HS-27A (cell line): ENCODE measurements at regions not wholly inside any gene's neighbourhood (a gene's known extent, or its start where the extent isn't known, plus 50 kb on each side); places are given as distances from the start of the nearest gene placed in this dataset.

Source experiments
- DNase-seq: peaks from one replicate; pipeline ENCODE4 v3.0.0-alpha.2; 2012; ENCODE audit warnings: low read depth, missing footprints

GRCh38 chr2:163459986-163460385 is 275.8 kb downstream of the FIGN start:
- no peak for DNase-seq

GRCh38 chr2:163456953-163457743 is 278.7 kb downstream of the FIGN start:
- DNase-seq, result no peak

DNA sequence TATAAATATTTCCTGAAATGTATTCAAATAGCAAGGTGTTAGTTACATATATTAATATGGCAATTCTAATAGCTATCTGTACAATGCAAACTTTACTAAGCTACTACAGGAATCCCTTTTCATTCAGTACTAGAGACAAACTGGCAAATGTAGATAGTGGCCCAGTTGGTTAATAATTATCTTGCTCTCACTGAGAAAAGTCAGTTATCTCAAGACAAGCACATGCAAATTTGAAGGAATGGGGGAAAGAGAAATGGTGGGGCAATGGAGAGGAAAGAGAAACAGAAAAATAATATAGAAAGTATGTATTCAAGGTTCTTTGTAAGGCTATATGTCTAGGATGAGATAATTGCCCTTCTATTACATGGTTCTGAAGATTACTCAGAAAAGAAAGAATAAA is 280.0 kb downstream of the FIGN start:
- no peak for DNase-seq

DNA sequence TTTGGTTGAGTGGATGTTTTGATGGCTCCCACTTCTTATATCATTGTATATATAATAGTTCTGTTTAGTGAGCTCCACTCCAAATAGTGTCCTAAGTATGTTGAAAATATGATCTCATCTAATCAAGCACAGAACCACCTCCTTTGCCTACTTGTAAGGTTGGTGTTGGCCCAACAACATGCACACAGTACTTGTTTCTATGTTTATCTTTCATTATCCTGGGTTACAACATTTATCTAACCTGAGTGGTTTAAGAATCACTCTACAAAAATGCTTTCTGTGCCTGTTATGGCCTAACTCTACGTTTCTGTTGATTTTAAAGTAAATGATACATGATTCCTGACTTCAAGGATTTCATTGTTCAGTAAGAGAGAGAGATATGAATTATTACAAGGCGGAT is 281.9 kb downstream of the FIGN start:
- DNase-seq, result no peak

DNA sequence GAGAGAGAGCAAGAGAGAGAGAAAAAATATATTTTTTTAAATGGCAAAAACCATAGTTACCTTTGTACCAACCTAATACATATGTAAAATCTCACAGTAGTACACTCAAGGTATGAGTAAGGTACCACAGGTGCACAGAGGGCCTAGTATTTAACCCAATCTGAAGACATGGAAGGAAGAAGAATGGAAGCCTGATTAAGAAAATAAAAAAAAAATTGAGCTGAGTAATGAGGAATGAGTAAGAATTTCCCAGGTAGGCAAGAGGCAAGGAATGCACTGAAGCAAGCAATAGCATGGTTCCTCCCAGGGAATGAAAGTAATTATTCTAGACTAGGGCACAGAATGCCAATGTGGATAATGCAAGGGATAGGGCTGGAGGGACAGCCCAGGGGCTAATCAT is 294.2 kb downstream of the FIGN start:
- no peak for DNase-seq

GRCh38 chr2:163436963-163437362 is 298.8 kb downstream of the FIGN start:
- no peak for DNase-seq

DNA sequence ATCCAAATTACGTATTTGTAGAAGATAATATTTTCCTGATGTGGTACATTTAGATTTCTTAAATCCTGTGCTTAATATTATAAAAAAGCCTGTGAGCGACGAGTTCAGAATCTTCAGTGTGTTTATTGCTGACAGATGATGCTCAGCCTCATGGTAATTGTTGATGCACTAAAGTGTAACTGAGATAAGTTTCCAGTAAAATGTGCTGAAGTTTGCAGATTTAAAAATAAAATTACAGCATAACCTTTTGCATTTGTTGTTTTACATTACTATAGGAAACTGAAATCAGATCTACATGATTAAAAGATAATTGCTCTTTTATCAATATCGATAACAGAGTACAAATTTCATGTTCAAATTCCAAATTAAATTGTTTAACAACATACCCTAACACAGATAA is 307.6 kb downstream of the FIGN start:
- DNase-seq, result no peak

- DNase-seq, result no peak
Measured at GRCh38 chr2:163420604-163421003, 315.2 kb downstream of the FIGN start.

DNA sequence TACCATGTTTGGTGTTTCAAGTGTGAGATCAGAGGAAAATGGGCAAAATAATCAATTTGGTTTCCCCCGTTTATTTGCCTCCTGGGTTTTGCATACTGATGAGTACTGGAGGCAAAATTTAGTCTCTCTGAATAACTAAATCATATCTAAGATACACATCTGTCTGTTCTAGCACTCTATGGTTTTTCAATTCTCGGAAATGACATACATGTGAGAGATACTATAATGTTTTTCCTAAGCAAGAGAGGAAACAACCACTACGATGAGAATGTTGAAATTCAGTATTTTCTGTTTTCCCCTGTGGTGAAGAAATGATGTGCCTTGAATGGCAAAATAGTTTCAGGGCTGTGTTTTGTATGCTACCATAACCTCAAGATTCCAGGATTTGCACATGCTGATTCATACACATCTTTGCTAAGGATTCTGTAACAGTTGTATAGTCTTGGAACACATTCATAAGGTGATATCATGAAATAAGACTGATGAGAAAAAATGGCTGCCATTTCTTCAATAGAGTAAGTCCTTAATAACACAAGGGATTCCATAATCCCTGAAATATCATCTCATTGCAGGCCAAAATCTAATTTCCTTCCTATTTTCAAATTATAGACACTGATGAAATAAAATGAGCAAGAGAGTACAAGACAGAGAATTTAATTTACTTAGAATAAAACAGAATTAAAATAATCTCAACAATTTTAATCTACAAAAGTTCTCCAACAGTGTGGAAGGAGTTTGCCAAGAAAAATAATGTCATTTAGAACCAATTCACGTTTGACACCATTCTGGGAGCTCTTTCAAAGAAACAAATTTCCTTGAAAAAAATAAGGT is 316.6 kb downstream of the FIGN start:
- no peak for DNase-seq

DNA sequence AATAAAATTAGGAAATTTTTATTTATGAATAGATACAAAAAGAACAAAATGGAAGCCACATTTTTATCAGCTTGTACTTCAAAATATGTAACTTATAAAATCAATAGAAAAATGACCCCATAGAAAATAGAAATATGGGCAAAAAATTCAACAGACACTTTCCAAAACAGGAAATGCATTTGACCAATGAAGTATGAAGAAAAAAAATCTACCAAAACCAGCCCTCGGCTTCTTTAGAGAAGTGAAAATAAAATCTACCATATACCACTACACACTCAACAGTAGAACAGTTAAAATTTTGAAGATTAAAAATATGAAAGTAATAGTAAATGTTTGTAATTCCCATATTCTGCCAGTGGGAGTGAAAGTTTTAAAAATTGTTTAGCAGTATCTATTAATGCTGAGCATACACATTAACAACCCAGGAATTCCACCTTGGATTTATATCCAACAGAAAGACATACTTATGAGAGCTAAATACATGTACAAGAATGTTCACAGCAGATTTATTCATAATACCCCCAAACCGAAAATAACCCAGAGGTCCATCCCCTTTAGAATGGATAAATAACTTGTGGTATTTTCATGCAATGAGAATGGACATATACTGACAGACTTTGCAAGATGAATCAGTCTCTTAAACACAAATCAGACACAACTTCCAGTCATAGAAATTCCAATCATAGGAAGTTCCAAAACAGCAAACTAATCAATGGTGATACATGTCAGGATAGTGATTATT is 318.0 kb downstream of the FIGN start:
- no peak for DNase-seq

DNA sequence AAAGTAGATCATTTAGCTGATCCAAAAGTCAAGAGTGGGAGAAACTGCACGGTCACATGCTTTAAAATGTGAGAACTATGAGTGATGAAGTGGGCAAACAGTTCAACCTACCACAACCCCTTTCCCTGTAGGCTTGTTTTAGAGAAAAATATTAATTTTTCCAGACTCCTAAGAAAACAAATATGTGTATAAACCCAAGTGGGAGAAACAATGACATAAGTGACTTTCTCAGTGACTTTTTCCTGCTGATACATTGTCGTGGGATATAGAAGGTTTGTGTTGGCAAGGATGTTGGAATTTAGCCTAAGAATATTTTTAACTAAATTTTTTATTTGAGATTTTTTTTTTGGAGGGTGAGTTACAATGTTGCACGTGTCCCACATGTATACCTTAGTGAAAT is 321.7 kb downstream of the FIGN start:
- no peak for DNase-seq

DNA sequence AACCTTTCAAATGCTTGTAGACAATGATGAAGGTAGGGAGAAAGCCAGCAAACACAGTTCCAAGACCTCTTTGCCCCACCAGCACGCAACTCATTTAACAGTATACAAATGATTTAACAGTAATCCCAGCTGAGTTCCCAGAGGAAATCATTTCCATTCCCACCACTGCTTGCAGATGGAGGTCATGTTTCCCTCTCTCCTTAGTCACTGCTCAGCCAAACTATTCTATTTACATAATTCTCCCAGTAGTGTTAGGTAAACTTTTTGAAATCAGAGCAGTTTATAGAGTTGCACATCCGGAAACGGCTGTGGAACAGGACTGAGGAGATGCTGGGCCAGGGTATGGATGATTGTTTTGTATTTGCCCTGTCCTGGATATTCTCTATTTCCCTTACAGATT is 328.5 kb downstream of the FIGN start:
- DNase-seq, result no peak

GRCh38 chr2:163405298-163405697 is 330.5 kb downstream of the FIGN start:
- no peak for DNase-seq

DNA sequence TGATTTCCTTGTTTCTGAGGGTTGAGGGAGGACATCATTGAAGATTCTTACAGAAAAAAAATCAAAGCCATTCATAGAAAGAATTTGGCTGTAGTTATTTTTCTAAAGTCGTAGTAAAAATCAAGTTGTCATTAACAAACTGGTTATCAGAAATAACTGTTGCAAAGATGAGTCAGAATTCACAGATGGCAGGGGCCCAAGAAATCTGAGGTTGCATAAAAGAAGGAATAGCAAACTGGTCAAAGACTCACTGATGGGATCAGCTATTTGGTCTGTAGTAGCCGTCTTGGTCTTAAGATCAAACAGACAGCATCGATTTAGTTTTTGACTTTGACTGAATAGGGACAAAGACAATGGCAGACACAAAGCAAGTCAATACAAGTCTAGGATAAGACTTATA is 334.3 kb downstream of the FIGN start:
- peak; percentile 15 for DNase-seq

DNA sequence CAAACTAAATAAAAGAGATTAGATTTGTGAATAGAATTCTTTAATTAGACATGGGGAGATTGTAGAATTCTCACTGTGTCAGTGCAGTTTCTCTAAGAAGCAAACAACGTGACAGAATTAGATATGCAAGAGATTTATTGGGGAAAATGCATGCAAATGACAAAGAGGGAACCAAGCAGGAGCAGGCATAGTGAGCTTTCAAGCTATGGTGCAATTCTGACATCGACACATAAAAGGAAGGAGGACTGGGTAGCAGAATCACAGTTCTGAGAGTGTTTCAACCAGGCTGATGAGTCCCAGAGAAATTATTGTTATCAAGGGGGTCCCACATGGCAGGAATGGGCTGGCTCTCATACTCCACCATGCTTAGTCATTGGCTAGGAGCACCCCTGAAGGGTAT is 338.4 kb downstream of the FIGN start:
- no peak for DNase-seq

- no peak for DNase-seq
Measured at GRCh38 chr2:163395602-163396001, 340.2 kb downstream of the FIGN start.

GRCh38 chr2:163389838-163390237 is 346.0 kb downstream of the FIGN start:
- no peak for DNase-seq

DNA sequence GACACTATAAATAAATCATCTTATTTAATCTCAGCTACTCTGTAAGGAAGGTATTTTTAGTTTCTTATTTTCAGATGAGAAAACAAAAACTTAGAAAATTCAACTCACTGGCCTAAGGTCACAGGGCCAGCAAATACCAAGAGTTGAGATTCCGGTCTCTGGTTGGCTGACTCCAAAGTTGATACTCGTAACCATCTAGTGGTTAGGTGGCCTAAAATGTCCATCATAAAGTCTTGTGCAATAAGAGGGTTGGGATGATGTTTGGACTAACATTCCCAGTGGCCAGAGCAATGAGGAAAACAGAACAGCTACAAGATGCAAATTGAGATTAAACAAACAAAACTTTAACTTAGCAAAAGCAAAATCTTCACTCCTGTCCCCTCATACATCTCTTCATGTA is 360.3 kb downstream of the FIGN start:
- DNase-seq, result no peak

DNA sequence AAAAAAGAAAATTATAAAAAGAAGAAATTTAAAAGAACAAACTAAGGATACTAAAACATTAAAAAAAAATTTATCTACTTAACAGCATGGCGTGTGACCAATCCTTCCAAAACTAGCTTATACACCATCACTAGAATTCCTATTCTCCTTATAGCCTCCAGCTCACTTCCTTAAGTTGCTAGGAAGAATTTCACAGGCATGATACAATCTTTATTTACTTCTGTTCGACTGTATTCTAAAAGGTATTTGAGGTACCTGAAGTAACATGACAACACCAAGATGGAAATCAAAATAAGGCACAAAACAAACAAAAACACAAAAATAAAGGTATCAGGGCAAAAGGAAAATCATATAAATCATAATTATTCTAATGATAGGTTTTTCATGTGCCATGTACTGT is 360.7 kb downstream of the FIGN start:
- DNase-seq, result no peak

- no peak for DNase-seq
Measured at GRCh38 chr2:163374282-163374681, 361.5 kb downstream of the FIGN start.

DNA sequence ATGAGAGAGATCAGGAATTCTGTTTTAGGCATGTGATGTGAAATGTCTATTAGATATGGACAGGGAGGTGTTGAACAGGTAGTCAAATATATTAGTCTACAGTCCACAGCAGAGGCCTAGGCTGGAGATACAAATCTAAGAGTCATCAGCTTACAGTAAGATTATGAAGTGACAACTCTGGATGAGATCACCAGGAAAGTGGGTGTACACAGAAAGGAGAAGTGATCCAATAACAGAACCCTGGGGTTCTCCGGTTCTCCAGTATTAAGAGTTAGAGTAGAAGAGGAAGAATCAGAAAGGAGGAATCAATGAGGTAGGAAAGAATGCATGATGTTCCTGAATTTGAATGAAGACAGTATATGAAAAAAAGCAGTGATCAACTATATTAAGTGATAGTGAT is 362.3 kb downstream of the FIGN start:
- no peak for DNase-seq

GRCh38 chr2:163370169-163370886 is 365.5 kb downstream of the FIGN start:
- DNase-seq, result no peak
